ENCODE measurements at regions not wholly inside any gene's neighbourhood (a gene's known extent, or its start where the extent isn't known, plus 50 kb on each side); places are given as distances from the start of the nearest gene placed in this dataset.
"Not testable (repeated sequence)": the region's sequence is repeated elsewhere in the genome, so short reads cannot be mapped to it uniquely, and the experiment has no call there.

DNA sequence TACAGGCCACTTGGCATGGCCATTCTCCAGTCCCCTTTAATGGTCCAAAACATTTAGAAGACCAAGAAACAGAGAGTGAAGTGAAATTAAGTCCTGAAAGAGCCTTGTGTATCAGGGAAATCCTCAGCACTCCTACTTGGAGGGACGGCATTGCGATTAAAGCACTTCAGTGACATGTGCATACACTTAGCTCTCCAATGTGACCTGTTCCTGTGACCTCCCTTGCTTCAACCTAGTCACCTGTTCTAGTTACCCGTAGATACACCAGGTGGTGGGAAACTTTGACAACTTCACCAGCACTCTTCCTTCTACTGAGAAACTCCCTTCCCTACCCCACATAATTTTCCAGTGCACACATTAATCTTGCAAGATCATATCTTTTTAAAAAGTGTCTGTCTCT is 785.3 kb downstream of the TTLL7 start:
- FAIRE-seq = not testable (repeated sequence)

DNA sequence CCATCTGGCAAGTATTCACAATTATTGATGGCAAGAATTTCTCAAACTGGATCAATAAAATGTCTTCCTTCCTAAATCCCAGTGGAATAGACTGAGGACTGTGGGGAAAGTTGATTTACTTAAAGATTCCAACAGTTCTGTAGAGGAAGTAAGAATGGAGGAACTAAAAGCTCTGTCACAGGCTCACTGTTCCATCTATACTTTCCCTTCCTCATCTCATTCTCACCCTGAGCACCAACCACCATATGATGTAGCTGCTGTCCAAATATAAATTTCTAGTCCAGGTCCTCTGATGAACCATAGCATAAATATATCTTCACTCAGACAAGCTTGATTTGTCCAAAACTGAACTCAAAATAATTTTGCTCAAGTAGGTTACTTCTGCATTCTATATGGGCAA is 786.9 kb downstream of the TTLL7 start:
- FAIRE-seq = not testable (repeated sequence)

DNA sequence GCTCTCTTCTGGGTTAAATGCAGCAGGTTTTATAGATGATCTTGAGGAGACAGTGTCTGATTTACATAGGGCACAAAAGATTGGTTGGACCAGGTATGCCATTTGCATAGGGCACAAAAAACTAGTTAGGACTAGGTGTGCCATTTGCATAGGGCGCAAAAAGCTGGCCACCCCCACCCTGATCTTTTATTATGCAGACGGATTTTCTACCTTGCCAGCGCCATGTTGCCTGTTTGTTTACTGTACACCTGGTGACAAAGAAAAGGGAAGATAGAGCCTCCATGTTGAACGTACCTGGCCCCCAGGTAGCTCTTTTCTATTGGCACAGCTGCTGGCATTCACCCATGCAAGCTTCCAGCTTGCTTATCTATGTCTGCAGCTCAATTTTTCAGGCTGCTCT is 790.4 kb downstream of the TTLL7 start:
- FAIRE-seq = not testable (repeated sequence)

DNA sequence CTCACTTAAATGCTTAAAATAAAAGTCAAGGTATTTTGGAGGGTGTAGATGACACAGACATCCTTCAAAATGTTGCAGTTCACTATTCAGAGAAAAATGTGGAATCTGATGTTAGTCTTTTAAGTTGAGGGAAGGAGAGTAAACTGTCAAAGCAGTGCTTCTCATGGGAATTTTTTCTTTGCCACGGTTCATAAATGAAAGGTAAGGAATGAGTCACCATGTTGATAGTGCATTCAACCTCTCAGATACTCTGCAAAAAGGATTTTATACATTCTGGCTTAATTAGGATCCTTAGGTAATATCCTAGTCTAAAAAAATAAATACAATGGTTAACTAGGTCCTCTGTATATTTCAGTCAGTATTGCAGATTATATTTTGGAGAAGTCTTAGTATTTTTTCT is 804.3 kb downstream of the TTLL7 start:
- not testable (repeated sequence) for FAIRE-seq

DNA sequence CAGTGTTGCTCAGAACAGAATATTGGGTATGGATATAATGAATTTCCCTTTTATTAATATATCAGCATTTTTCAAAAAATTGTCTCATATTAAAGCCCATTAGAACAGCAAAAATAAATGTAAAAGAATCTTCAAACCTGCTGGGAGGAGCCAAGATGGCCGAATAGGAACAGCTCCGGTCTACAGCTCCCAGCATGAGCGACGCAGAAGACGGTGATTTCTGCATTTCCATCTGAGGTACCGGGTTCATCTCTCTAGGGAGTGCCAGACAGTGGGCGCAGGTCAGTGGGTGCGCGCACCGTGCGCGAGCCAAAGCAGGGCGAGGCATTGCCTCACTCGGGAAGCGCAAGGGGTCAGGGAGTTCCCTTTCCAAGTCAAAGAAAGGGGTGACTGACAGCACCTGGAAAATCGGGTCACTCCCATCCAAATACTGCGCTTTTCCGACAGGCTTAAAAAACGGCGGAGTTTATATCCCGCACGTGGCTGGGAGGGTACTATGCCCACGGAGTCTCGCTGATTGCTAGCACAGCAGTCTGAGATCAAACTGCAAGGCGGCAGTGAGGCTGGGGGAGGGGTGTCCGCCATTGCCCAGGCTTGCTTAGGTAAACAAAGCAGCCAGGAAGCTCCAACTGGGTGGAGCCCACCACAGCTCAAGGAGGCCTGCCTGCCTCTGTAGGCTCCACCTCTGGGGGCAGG is 816.8 kb downstream of the TTLL7 start:
- FAIRE-seq = not testable (repeated sequence)

DNA sequence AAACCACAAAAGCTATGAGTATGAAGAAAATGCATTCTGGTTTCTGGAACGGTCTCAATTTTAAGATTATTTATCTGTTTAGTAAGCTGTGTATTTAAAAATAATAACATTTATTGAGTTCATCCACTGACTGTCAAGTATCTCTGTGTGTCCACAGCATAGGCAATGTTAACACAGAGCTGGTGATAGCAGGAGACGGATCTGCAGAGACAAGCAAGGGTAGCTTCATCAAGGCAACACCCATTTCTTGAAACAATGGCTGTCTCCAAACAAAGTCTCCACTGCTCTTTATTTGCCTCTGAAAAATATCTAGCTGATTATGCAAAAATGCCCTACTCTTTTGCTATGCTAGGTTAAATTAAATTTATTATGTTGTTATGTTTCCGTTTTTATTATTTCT is 818.3 kb downstream of the TTLL7 start:
- not testable (repeated sequence) for FAIRE-seq

DNA sequence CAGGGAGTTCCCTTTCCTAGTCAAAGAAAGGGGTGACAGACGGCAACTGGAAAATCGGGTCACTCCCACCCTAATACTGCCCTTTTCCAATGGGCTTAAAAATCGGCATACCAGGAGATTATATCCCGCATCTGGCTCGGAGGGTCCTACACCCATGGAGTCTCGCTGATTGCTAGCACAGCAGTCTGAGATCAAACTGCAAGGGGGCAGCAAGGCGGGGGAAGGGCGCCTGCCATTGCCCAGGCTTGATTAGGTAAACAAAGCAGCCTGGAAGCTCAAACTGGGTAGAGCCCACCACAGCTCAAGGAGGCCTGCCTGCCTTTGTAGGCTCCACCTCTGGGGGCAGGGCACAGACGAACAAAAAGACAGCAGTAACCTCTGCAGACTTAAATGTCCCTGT is 831.3 kb downstream of the TTLL7 start:
- not testable (repeated sequence) for FAIRE-seq

DNA sequence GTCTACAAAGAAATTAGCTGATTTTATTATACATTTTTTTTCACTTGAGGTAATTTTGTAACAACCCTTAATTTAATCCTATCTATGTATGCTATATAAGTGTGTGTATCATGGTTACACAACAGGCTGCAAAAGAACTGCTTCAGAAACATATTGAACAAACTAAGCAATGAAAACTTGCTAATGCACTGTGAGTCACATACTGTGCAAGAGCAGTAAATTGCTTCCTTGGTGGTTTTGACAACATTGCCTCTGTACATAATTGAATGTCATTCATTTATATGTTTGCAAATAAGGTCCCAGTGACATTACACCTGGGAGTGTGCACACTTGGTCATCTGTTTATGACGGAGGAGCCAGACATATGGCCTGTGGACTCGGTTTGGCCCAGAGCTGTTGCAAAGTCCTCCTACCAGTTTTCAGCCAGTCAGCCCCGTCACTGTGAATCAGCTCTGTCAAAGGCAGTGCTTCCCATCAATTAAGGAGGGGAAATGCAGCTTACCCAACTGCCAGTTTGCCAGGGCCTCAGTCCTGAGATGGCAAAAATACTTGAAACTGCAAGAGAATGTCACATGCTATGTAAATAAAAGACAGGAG is 835.0 kb downstream of the TTLL7 start:
- peak; percentile 84 for FAIRE-seq

DNA sequence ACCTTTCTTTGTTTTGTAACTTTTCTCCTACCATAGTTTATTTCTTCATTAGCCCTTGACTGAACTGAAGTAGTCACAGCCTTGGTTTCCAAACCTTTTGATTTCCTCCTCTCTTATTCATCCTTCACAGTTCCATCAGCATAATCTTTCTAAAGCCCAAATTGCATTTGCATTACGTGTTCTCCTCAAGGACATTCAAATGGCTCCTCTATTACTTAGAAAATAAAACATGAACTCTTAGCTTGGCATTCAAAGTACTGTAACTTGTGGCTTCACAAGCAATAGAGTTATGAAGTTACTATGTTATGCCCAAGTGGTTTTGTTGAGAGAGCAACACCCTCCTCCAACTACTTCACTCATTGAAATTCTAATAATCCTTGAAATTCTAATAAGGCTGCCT is 840.0 kb downstream of the TTLL7 start:
- not testable (repeated sequence) for FAIRE-seq

DNA sequence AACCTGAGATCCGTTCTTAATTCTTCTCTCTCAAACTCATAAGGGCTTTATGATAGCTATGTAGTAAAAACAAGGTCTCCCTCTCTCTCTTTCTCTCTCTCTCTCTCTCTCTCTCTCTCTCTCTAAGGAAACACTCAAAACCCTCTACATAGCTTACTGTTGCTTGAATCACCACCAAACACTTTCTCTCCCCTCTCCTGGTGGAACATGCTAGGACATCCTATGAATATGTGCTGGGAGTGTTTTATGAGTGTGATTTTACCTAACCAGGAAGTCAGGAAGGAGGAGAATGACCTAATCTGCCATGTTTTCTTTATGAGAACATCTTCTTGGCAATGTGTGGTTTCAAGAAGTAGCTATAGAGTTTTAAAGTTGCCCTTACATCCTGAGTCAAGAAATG is 844.6 kb downstream of the TTLL7 start:
- not testable (repeated sequence) for FAIRE-seq

DNA sequence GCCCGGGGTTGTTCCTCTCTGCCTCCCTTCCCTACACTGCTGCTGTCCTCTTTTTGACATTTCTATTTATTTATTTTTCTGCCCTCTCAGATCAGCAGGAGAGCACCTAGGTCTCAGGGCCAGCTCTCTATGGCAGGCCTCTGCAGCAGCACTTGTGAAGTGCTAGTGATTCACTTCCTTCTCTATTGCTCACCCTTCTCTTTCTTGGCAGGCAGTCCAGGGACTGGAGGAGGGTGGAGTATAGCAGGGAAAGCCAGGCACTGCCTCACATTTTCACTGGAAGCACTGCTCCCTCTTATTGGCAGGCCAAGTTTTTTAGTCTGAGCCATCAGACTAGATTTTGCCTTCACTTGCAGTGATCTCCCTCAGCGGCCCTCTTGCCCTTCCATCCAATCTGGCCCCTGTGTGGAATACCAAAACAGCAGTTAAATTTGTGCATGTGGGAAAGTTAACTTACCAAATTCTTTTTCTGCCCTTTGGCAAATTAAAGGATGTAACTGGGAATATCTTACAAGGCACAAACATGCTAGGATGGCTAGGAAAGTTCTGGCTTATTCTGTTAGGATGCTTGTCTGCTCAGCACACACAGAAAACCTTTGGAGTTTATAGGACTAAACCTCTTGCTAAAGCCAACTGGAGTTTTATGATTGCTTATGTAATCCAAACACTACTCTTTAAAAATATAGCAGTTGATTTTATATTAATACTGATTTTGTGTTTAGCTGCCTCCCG is 847.6 kb downstream of the TTLL7 start:
- FAIRE-seq = not testable (repeated sequence)

DNA sequence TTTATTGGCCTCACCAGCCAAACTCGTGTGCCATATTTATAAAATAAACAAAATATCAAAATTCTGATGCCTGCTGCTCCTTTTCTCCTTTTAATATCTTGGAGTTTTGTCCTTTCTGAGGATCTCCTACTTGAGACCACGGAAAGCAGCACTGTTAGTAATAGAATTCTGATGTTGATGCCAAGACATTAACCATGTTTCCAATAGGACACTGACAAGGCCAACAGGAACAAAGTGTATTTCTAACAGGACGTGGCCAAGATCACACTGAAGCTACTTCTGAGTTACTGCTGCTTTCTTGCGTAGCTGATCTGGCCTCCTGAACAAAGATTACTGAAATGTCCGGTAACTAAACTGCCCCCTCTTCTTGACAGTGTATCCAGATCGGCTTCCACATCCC is 848.5 kb downstream of the TTLL7 start:
- FAIRE-seq = not testable (repeated sequence)

DNA sequence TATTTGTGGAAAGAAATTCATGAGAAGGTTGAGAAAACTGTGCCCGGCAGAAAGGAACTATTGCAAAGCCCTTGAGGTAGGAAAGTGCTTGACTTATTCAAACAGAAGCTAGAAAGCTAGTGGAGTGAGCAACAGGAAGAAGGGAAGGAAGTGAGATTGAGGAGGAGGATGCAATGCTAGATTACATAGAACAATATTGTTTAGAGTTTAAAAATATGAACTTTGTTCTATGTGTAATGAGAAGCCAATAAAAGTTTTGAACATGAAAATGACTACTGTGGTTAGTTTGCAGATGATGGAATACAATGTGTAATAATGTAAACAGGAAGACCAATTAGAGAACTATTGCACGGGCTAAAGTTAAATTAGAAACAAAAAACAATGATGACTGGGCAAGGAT is 853.1 kb downstream of the TTLL7 start:
- FAIRE-seq = peak; percentile 88

DNA sequence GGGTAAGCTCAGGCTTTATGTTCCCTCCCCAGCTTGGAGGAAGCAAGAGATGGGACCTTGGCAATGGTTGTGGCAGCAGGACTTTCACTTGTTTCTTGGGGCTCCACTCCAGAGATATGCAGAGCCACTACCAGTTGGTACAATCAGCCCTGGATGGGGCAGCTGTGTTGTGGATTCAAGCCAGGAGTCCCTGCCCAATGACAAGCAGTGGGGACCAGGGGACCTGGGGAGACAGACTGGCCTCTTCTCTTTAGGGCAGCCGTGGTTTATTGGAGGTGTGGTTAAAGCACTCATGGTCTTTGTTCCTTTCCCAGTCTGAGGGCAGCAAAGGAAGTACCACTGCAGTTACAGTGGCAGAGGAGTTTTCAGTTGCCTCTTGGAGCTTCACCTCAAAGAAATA is 856.1 kb downstream of the TTLL7 start:
- FAIRE-seq = not testable (repeated sequence)

DNA sequence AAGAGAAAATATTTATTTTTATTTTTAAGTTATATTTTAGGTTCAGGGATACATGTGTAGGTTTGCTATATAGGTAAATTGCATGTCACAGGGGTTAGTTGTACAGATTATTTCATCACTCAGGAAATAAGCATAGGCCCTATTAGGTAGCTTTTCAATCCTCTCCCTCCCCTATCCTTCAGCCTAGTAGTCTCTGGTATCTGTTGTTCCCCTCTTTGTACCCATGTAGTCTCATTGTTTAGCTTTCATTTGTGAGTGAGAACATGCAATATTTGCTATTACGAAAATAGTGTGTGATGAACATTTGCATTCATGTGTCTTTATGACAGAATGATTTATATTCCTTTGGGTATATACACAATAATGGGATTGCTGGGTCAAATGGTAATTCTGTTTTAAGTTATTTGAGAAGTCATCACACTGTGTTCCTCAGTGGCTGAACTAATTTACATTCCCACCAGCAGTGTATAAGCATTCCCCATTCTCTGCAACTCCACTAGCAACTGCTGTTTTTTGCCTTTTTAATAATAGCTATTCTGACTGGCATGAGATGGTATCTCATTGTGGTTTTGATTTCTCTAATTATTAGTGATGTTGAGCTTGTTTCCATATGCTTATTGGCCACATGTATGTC is 863.3 kb downstream of the TTLL7 start:
- not testable (repeated sequence) for FAIRE-seq

DNA sequence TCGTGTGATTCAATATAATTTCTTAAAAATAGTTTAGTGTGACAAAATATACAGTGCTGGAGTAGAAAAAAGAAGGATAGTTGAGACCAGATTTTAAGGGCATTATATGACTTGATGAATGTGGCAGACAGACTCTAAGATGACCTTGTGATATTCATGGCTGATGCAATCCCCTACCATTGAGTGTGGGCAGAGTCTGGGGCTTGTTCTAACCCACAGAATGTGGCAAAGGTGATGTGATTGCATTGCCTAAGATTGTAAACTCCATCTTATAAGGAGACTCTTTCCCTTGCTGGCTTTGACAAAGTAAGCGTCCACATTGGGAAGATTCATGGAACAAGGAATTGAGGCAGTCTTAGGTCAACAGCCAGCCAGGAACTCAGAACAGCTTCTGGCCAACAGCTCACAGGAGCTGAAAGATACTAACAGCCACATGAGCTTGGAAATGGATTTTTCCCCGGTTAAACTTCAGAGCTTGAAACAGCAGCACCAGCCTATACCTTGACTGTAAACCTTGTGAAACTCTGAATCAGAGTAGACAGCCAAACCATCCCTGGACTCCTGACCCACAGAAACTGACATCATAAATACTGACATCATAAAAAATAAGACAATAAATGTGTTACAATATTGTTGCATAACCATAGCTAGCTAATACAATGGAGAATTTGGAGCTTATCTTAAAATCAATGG is 864.5 kb downstream of the TTLL7 start:
- FAIRE-seq = not testable (repeated sequence)

DNA sequence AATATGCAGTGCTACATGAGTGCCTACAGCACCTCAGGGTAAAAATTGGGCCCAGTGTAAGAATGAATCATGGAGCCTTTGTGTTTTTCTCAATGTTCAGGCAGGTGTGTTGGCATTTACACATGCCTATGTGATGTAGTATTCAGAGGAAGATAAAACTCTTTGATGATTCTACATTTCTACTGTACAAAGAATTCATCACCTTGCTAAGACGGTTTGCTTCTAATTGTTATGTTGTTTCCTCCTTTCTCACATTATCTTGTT is 867.3 kb downstream of the TTLL7 start:
- FAIRE-seq = no peak

DNA sequence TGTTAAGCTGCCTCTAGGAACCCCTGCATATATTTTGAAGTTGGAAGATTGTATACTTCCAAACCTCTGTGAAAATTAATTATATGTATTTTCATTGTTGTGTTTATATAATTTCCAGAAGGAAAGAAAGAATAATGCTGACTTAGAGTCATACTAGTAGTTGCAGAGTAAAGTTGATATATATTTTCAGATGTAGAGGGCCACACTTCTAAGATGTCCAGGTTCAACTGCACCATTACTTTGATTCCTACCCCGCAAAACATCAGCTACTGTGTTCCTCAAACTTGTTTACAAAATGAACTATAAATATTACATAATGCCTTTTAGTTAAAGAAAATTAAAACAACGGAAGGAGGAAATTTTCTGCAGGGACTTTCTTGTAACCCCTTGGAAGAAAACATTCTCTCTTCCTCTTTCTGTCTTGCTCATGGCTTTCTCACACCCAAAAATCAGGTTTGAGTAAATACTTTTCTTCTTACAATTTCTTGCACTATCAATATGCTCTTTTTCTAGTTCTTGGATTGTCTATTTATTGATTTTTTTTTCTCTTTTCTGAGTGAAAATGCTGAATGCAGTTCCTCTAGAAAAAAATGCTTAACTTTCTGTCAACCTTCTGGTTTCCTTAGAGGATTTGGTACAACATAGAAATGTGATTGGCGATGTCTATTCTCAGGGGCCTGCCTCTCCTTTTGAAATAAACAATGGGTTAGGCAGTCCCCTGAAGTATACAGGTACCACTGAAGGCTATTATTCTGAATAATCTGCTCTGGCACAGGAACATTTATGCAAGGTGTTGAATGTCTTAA is 867.8 kb downstream of the TTLL7 start:
- no peak for FAIRE-seq

DNA sequence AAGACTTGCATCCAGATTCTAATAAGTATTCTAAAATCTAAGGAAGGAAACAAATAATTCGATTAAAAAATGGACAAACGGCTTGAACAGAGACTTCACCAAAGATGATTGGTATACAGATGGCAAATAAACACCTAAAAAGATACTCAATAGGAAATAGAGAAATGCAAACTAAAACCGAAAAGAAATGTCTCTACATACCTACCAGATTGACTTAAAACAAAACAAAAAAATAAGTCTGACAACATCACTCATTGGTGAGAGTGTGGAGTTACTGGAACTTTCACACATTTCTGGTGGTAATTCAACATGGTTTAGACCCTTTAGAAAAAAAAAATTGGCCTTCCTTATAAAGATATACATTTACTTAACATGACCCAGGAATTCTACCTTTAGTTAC is 869.8 kb downstream of the TTLL7 start:
- FAIRE-seq = no peak

DNA sequence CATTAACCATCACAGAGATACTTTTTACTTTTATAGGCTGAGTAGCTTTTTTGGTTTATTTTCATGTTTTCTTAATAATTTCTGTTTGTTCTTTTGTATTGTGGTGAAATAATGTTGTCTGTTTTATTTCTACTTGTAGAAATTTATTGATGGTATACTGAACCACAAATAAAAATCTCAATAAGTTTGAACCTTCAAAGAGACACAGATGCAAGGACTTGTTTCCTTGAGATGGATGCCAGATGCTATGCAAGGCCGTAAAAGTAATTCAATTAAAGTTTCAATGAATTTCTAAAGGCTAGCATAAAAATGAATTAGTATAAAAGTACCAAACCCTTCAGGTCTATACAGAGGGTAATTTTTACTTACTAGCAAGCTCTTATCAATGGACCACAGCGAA is 873.5 kb downstream of the TTLL7 start:
- FAIRE-seq = no peak

DNA sequence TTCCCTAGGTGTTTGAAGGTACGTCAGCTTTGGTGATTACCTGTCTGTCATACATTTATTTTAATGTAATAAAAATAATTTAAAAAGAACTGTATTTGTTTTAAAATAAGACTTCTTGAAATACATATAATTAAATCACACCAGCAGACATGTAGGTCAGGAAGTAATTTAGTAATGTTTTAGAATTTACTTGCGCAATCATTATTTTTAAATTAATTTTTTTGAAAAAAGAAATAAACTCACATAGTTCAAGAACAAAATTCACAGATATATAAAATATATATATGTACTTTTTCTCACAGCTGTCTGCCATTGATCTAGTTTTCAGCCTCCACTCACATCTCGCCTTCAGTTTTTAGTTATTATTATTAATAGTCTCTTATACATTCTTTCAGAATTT is 875.9 kb downstream of the TTLL7 start:
- no peak for FAIRE-seq

DNA sequence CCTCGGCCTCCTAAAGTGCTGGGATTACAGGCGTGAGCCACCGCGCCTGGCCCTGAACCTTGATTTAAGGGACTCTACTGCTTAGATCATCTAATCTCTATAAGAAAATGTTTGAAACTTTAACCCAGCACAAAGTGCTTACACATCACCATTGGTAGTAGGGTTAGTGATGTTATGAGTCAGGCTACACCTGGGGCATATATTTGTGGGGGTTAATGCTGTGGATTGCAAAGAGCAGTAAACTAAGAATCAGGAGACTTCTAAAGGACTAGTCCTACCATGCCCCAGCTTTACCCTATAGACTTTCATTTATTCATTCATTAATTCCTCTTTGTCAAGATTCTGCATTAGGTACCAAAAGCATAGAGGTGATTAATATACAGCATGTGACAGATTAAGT is 880.5 kb downstream of the TTLL7 start:
- FAIRE-seq = no peak

Measured in colon (tissue), 2 donors.